ENCODE measurements at regions not wholly inside any gene's neighbourhood (a gene's known extent, or its start where the extent isn't known, plus 50 kb on each side); places are given as distances from the start of the nearest gene placed in this dataset.

GRCh38 chr2:150167711-150168110 lies 319.8 kb downstream of the RND3 start (continued):
- TF ChIP-seq BACH1 (tag; IDR thresholded peaks at IDR 0.05) (peak; percentile 74; the same call in 1 of the 2 replicates), RBFOX2 (IDR thresholded peaks at IDR 0.05; ENCODE audit: low read depth, low read length) (no peak), ATF3 (IDR thresholded peaks at IDR 0.05) (peak; percentile 93), ATF3 (CRISPR knock-in tag; conservative IDR thresholded peaks at IDR 0.05) (peak; percentile 68; the same call in 1 of the 2 replicates), DPF2 (IDR thresholded peaks at IDR 0.05) (peak; percentile 72), RUNX1 (IDR thresholded peaks at IDR 0.05; ENCODE audit: low read depth) (no peak), TEAD1 (CRISPR knock-in tag; IDR thresholded peaks at IDR 0.05) (peak in 1 of 2 experiments; percentile 71; a peak in 2 of 4 replicates), KLF6 (CRISPR knock-in tag; IDR thresholded peaks at IDR 0.05; ENCODE audit: borderline replicate concordance) (peak; percentile 29; the same call in 1 of the 2 replicates), CGGBP1 (CRISPR knock-in tag; IDR thresholded peaks at IDR 0.05) (no peak), FOS (IDR thresholded peaks at IDR 0.05; ENCODE audit: extremely low read depth, insufficient read length) (peak; percentile 20), NFATC3 (IDR thresholded peaks at IDR 0.05) (no peak), ZNF449 (CRISPR knock-in tag; IDR thresholded peaks at IDR 0.05) (0 out of 2 replicates have a peak, but pooled peaks have one; percentile 46), BRF2 (IDR thresholded peaks at IDR 0.05; ENCODE audit: borderline replicate concordance, insufficient read depth, insufficient read length) (no peak), MAFG (tag; conservative IDR thresholded peaks at IDR 0.05) (0 out of 2 replicates have a peak, but pooled peaks have one; percentile 18), LCOR (CRISPR knock-in tag; IDR thresholded peaks at IDR 0.05) (no peak), RBM14 (IDR thresholded peaks at IDR 0.05; ENCODE audit: borderline replicate concordance, insufficient read depth, low read depth, low read length) (no peak), JUNB (CRISPR knock-in tag; conservative IDR thresholded peaks at IDR 0.05) (peak; percentile 88), NFE2 (IDR thresholded peaks at IDR 0.05; ENCODE audit: low read depth) (peak; percentile 55), VEZF1 (CRISPR knock-in tag; IDR thresholded peaks at IDR 0.05) (0 out of 2 replicates have a peak, but pooled peaks have one; percentile 37), GABPB2 (CRISPR knock-in tag; conservative IDR thresholded peaks at IDR 0.05) (no peak), PPARD (CRISPR knock-in tag; IDR thresholded peaks at IDR 0.05) (no peak), EP300 (IDR thresholded peaks at IDR 0.05; ENCODE audit: low read length) (peak; percentile 62; the same call in 1 of the 2 replicates), ARID1B (IDR thresholded peaks at IDR 0.05) (peak; percentile 79)

Data from K562 (cell line).